ENCODE measurements at regions not wholly inside any gene's neighbourhood (a gene's known extent, or its start where the extent isn't known, plus 50 kb on each side); places are given as distances from the start of the nearest gene placed in this dataset.

DNA sequence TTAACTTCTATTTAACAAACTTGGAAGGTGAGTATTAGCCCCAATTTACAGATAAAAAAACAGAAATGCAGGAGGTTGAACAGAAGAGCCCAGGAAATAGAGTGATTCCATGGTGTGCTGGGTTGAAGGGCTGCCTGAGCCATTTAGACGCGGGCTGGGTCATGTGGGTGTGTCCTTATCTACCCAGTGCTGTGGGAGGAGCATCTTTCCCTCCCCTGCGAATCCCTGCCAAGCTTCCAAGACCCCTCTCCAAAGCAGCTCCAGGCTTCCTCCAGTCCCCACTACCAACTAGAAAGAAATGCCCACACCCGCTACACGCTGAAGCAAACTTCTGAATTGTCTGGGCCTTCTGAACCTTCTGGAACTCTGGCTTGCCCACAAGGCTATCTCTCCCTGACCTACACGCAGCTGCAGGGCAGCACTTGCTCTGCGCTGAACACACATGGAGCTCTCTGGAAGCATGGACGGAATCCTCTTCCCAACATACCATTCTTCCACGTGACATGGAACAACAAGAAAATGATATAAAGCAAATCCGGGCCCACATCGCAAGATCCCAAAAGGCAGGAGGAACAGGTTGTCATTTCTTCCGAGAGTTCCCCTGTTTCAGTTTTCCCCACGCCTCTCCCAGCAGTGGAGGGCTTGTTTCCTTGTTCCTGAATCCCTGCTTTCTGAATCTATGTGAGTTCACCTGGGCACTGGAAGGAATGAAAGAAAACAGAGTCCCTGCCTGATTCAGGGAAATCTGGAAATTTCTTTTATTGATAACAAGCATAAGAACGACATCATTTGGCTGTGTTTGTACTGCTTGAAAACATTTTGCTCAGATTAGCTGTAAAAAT is 562.7 kb upstream of the ID2 start:
- H4K20me1 ChIP-seq (ENCODE audit: control insufficient read depth, insufficient read depth, low read depth, low read length) = no peaks in the 10 kb centered on the region
- H3K27ac ChIP-seq (ENCODE audit: low read depth, low read length) = no peak overlapping the region
- H3K27me3 ChIP-seq (ENCODE audit: control insufficient read depth, low read length) = no peaks in the 10 kb centered on the region
- H3K79me2 ChIP-seq (ENCODE audit: control insufficient read depth, low read length) = no peaks in the 10 kb centered on the region
- no peak overlapping the region for H3K4me3 ChIP-seq (ENCODE audit: low read length)
- no peaks in the 10 kb centered on the region for H3K9me3 ChIP-seq (ENCODE audit: control insufficient read depth, insufficient read depth, low read length)
- H3K9me2 ChIP-seq (replicated peaks; ENCODE audit: control insufficient read depth, low read length) = no peaks in the 10 kb centered on the region
- H3K4me1 ChIP-seq (ENCODE audit: control insufficient read depth, low read length) = peaks cover 13% of the 10 kb centered on the region
- H3F3A ChIP-seq (ENCODE audit: control insufficient read depth, insufficient read depth) = no peaks in the 10 kb centered on the region
- H3K4me2 ChIP-seq (ENCODE audit: low read length) = no peak overlapping the region
- H3K36me3 ChIP-seq (ENCODE audit: control insufficient read depth, low read length) = no peaks in the 10 kb centered on the region
- TF ChIP-seq, protein P1, sequence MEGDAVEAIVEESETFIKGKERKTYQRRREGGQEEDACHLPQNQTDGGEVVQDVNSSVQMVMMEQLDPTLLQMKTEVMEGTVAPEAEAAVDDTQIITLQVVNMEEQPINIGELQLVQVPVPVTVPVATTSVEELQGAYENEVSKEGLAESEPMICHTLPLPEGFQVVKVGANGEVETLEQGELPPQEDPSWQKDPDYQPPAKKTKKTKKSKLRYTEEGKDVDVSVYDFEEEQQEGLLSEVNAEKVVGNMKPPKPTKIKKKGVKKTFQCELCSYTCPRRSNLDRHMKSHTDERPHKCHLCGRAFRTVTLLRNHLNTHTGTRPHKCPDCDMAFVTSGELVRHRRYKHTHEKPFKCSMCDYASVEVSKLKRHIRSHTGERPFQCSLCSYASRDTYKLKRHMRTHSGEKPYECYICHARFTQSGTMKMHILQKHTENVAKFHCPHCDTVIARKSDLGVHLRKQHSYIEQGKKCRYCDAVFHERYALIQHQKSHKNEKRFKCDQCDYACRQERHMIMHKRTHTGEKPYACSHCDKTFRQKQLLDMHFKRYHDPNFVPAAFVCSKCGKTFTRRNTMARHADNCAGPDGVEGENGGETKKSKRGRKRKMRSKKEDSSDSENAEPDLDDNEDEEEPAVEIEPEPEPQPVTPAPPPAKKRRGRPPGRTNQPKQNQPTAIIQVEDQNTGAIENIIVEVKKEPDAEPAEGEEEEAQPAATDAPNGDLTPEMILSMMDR (IDR thresholded peaks at IDR 0.05; ENCODE audit: low read depth, low read length, poor library complexity, severe bottlenecking) = no peak
- TF ChIP-seq EZH2phosphoT487 (IDR thresholded peaks at IDR 0.05; ENCODE audit: borderline replicate concordance, low read length) = no peak

DNA sequence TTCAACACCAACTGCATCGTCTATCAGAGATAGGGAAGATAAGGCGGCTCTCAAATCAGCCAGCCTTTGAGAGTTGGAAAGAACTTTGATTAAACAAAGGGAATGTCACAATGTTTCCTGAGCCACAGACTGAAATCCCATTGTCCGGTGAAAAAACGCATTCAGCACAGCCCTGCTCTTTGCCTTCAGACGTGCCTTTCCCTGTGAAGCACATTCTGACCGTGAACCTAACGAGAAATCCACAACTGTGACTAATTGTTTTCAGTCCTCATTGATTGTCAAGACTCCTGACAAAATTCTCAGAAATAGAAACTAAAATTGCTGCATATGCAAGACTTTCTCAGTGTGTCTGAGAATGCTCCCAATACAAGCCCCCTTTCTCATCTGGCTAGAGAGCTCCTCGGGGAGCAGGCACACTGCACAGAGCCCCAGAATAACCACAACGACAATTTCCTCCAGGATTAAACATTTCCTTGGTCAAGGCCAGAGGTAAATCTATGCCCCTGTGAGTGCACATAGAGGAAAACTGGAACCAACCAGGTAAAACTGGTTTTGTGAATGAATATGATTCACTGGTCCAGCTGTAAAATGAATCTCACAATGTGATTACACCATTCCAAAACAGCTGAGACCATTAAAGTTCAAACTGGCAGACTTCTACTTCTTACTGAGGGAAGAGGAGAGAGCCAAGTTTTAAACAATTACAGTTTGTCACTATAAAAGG is 561.9 kb upstream of the ID2 start:
- TF ChIP-seq, protein P1 (IDR thresholded peaks at IDR 0.05; ENCODE audit: low read depth, low read length, poor library complexity, severe bottlenecking) = no peak
- Histone ChIP-seq H3K9me2 (replicated peaks; ENCODE audit: control insufficient read depth, low read length) (no peaks in the 10 kb centered on the region), H4K20me1 (ENCODE audit: control insufficient read depth, insufficient read depth, low read depth, low read length) (no peaks in the 10 kb centered on the region), H3K27me3 (ENCODE audit: control insufficient read depth, low read length) (no peaks in the 10 kb centered on the region), H3F3A (ENCODE audit: control insufficient read depth, insufficient read depth) (no peaks in the 10 kb centered on the region), H3K4me2 (ENCODE audit: low read length) (no peak overlapping the region), H3K4me1 (ENCODE audit: control insufficient read depth, low read length) (peaks cover 13% of the 10 kb centered on the region), H3K9me3 (ENCODE audit: control insufficient read depth, insufficient read depth, low read length) (no peaks in the 10 kb centered on the region), H3K27ac (ENCODE audit: low read depth, low read length) (no peak overlapping the region), H3K79me2 (ENCODE audit: control insufficient read depth, low read length) (no peaks in the 10 kb centered on the region), H3K4me3 (ENCODE audit: low read length) (no peak overlapping the region), H3K36me3 (ENCODE audit: control insufficient read depth, low read length) (no peaks in the 10 kb centered on the region)

- H3K36me3 ChIP-seq (ENCODE audit: control insufficient read depth, low read length) = no peaks in the 10 kb centered on the region
- H3F3A ChIP-seq (ENCODE audit: control insufficient read depth, insufficient read depth) = no peaks in the 10 kb centered on the region
- H3K9me2 ChIP-seq (replicated peaks; ENCODE audit: control insufficient read depth, low read length) = no peaks in the 10 kb centered on the region
- H3K4me2 ChIP-seq (ENCODE audit: low read length) = no peak overlapping the region
- no peak overlapping the region for H3K27ac ChIP-seq (ENCODE audit: low read depth, low read length)
- no peaks in the 10 kb centered on the region for H4K20me1 ChIP-seq (ENCODE audit: control insufficient read depth, insufficient read depth, low read depth, low read length)
- H3K79me2 ChIP-seq (ENCODE audit: control insufficient read depth, low read length) = no peaks in the 10 kb centered on the region
- TF ChIP-seq EZH2phosphoT487 (IDR thresholded peaks at IDR 0.05; ENCODE audit: borderline replicate concordance, low read length) = no peak
- TF ChIP-seq, protein P1 (IDR thresholded peaks at IDR 0.05; ENCODE audit: low read depth, low read length, poor library complexity, severe bottlenecking) = no peak
- H3K4me3 ChIP-seq (ENCODE audit: low read length) = no peak overlapping the region
- H3K27me3 ChIP-seq (ENCODE audit: control insufficient read depth, low read length) = no peaks in the 10 kb centered on the region
- peaks cover 13% of the 10 kb centered on the region for H3K4me1 ChIP-seq (ENCODE audit: control insufficient read depth, low read length)
- H3K9me3 ChIP-seq (ENCODE audit: control insufficient read depth, insufficient read depth, low read length) = no peaks in the 10 kb centered on the region
These were observed 561.4 kb upstream of the ID2 start for GRCh38 chr2:8120506-8120860.

Data from DOHH2 (cell line).